HEK293T (cell line): ENCODE measurements at regions not wholly inside any gene's neighbourhood (a gene's known extent, or its start where the extent isn't known, plus 50 kb on each side); places are given as distances from the start of the nearest gene placed in this dataset.

Source experiments
- CTCF ChIA-PET: fragments of 350-600 bp; formaldehyde crosslinking; extraction: SDS; loops from one replicate; lab custom pipeline; 2021; ENCODE audit warnings: antibody characterized with exemption, inconsistent platforms; lab: Yijun Ruan, JAX
- POLR2A ChIA-PET: fragments of 350-600 bp; formaldehyde crosslinking; extraction: SDS; loops from one replicate; lab custom pipeline; 2020; ENCODE audit warnings: antibody characterized with exemption, inconsistent platforms; lab: Yijun Ruan, JAX
- DNase-seq: peaks from one replicate; pipeline ENCODE4 v3.0.0; 2012; ENCODE audit warnings: mixed read lengths; ENCODE audit errors: extremely low spot score
- ARNT ChIP-seq: fragments of 450-650 bp; IDR thresholded peaks from 2 replicates; pipeline ENCODE4 v1.6.1; 2017; ENCODE audit warnings: mild to moderate bottlenecking
- BHLHE40 ChIP-seq: fragments of 450-650 bp; IDR thresholded peaks from 2 replicates; pipeline ENCODE4 v1.6.1; 2016; ENCODE audit warnings: mild to moderate bottlenecking, moderate library complexity, borderline replicate concordance
- CTBP1 ChIP-seq: fragments of 450-650 bp; IDR thresholded peaks from 2 replicates; pipeline ENCODE4 v1.6.1; 2016; ENCODE audit warnings: borderline replicate concordance
- ELF4 ChIP-seq: fragments of 450-650 bp; IDR thresholded peaks from 2 replicates; pipeline ENCODE4 v1.6.1; 2017; ENCODE audit warnings: antibody characterized with exemption
- FOXA1 ChIP-seq: fragments of 450-650 bp; IDR thresholded peaks from 2 replicates; pipeline ENCODE4 v1.6.1; 2016; ENCODE audit warnings: mild to moderate bottlenecking
- FOXK2 ChIP-seq: fragments of 450-650 bp; IDR thresholded peaks from 2 replicates; pipeline ENCODE4 v1.6.1; 2016; ENCODE audit warnings: mild to moderate bottlenecking
- FOXM1 ChIP-seq: fragments of 450-650 bp; IDR thresholded peaks from 2 replicates; pipeline ENCODE4 v1.6.1; 2017; ENCODE audit warnings: mild to moderate bottlenecking, borderline replicate concordance
- HDGF ChIP-seq: fragments of 450-650 bp; IDR thresholded peaks from 2 replicates; pipeline ENCODE4 v1.6.1; 2017; ENCODE audit warnings: antibody characterized with exemption, borderline replicate concordance
- L3MBTL2 ChIP-seq: fragments of 450-650 bp; conservative IDR thresholded peaks from 2 replicates; pipeline ENCODE4 v1.6.1; 2016; ENCODE audit warnings: mild to moderate bottlenecking
- LEF1 ChIP-seq: fragments of 450-650 bp; IDR thresholded peaks from 2 replicates; pipeline ENCODE4 v1.6.1; 2017; ENCODE audit warnings: mild to moderate bottlenecking, borderline replicate concordance
- NFRKB ChIP-seq: fragments of 450-650 bp; IDR thresholded peaks from 2 replicates; pipeline ENCODE4 v1.6.1; 2016; ENCODE audit warnings: mild to moderate bottlenecking, moderate library complexity
- PKNOX1 ChIP-seq: fragments of 450-650 bp; IDR thresholded peaks from 2 replicates; pipeline ENCODE4 v1.6.1; 2016
- SP1 ChIP-seq: fragments of 450-650 bp; IDR thresholded peaks from 2 replicates; pipeline ENCODE4 v1.6.1; 2017
- SUZ12 ChIP-seq: fragments of 450-650 bp; IDR thresholded peaks from 2 replicates; pipeline ENCODE4 v1.6.1; 2016; ENCODE audit warnings: mild to moderate bottlenecking
- TARDBP ChIP-seq: fragments of 450-650 bp; IDR thresholded peaks from 2 replicates; pipeline ENCODE4 v1.6.1; 2016
- ZNF384 ChIP-seq: fragments of 450-650 bp; IDR thresholded peaks from 2 replicates; pipeline ENCODE4 v1.6.1; 2016

- ChIA-PET POLR2A (no interaction called here), CTCF (no interaction called here)
- TF ChIP-seq LEF1 = no peak
- no peak for TF ChIP-seq ZNF384
- TF ChIP-seq CTBP1 = no peak
- no peak for TF ChIP-seq FOXM1
- no peak for TF ChIP-seq ELF4
- TF ChIP-seq BHLHE40 = no peak
- TF ChIP-seq PKNOX1 = no peak
- no peak for TF ChIP-seq HDGF
- no peak for TF ChIP-seq SP1
- TF ChIP-seq FOXK2 = no peak
- no peak for TF ChIP-seq ARNT
- no peak for TF ChIP-seq SUZ12
- TF ChIP-seq NFRKB = no peak
- no peak for TF ChIP-seq FOXA1
- no peak for DNase-seq
Measured at GRCh38 chr14:30440961-30441360, 118.0 kb upstream of the G2E3 start.

GRCh38 chr14:30443368-30444007 is 115.5 kb upstream of the G2E3 start:
- CTCF ChIA-PET = interaction anchor here (0.6 to 1.4 kb wide), 5 partner anchors 68 to 451 kb away, joined by 3 to 13 read pairs (median 3); no protein-coding TSS in a partner anchor
- POLR2A ChIA-PET = no interaction called here

GRCh38 chr14:30444451-30444850 is 114.5 kb upstream of the G2E3 start:
- POLR2A ChIA-PET = no interaction called here
- TF ChIP-seq PKNOX1 = no peak
- no peak for TF ChIP-seq SP1
- TF ChIP-seq L3MBTL2 = no peak
- TF ChIP-seq SUZ12 = no peak
- TF ChIP-seq ZNF384 = no peak
- TF ChIP-seq FOXK2 = no peak
- TF ChIP-seq NFRKB = no peak
- TF ChIP-seq HDGF = no peak
- no peak for DNase-seq
- CTCF ChIA-PET = no interaction called here

More at GRCh38 chr14:30443368-30444007, 115.5 kb upstream of the G2E3 start:
- DNase-seq = peak; percentile 21
- no peak for TF ChIP-seq L3MBTL2
- no peak for TF ChIP-seq SUZ12
- no peak for TF ChIP-seq SP1
- no peak for TF ChIP-seq TARDBP
- no peak for TF ChIP-seq HDGF
- no peak for TF ChIP-seq FOXK2
- no peak for TF ChIP-seq ARNT
- no peak for TF ChIP-seq ELF4
- no peak for TF ChIP-seq BHLHE40
- TF ChIP-seq FOXM1 = no peak

GRCh38 chr14:30445011-30445793 is 113.8 kb upstream of the G2E3 start:
- ChIA-PET POLR2A (no interaction called here), CTCF (no interaction called here)
- TF ChIP-seq NFRKB = no peak
- no peak for TF ChIP-seq BHLHE40
- TF ChIP-seq SUZ12 = no peak
- TF ChIP-seq L3MBTL2 = no peak
- TF ChIP-seq TARDBP = no peak
- TF ChIP-seq PKNOX1 = no peak
- no peak for TF ChIP-seq SP1
- no peak for TF ChIP-seq CTBP1
- TF ChIP-seq FOXK2 = no peak
- no peak for TF ChIP-seq FOXA1
- no peak for TF ChIP-seq FOXM1
- no peak for TF ChIP-seq ARNT
- no peak for TF ChIP-seq ELF4
- no peak for TF ChIP-seq ZNF384
- no peak for DNase-seq

GRCh38 chr14:30445852-30446251 is 113.1 kb upstream of the G2E3 start:
- POLR2A ChIA-PET = no interaction called here
- TF ChIP-seq L3MBTL2 (no peak), FOXK2 (no peak), ZNF384 (no peak), BHLHE40 (no peak), SP1 (no peak), PKNOX1 (no peak), TARDBP (no peak)
- DNase-seq = no peak

More at GRCh38 chr14:30445852-30446251, 113.1 kb upstream of the G2E3 start:
- CTCF ChIA-PET = no interaction called here
